Endothelial cell of umbilical vein (primary cell): ENCODE measurements at regions not wholly inside any gene's neighbourhood (a gene's known extent, or its start where the extent isn't known, plus 50 kb on each side); places are given as distances from the start of the nearest gene placed in this dataset.

ENCODE experiments used
- BruUV-seq: library from RNA; stranded (reverse); fragments of 400-500 nt; replicated peaks from 2 replicates; lab custom pipeline; 2021; lab: Mats Ljungman, UMichigan
- CTCF ChIA-PET: fragments of 300-600, 350-600 bp; sonication (Branson Sonifier 250); formaldehyde crosslinking; loops from one replicate; lab custom pipeline; 2021; ENCODE audit warnings: antibody characterized with exemption, inconsistent platforms; lab: Charles Lee
- POLR2A ChIA-PET: fragments of 300-600, 350-600 bp; sonication (Branson Sonifier 250); formaldehyde crosslinking; loops from one replicate; lab custom pipeline; 2021; ENCODE audit warnings: antibody characterized with exemption, inconsistent platforms; lab: Charles Lee
- DNase-seq: peaks from one replicate; pipeline ENCODE4 v3.0.0-alpha.2; 2011; ENCODE audit warnings: low read depth, low spot score
- FAIRE-seq: peaks from 2 replicates; lab custom pipeline; 2011; peaks lifted over from hg19 to GRCh38; lab: Jason Lieb, UNC
- H2AFZ ChIP-seq: 2 replicates; pipeline ENCODE4 v1.6.0; 2012; ENCODE audit warnings: low read depth, low read length, control low read depth, inconsistent platforms
- H3K27ac ChIP-seq: 2 replicates; pipeline ENCODE4 v1.5.1; 2011; ENCODE audit warnings: low read depth, mild to moderate bottlenecking, control low read depth, low read length, moderate library complexity; ENCODE audit not compliant: insufficient read depth
- H3K27me3 ChIP-seq, 2 experiments: 2 replicates each; pipeline versions ENCODE4 v1.6.0 to v1.6.1; 2011; ENCODE audit warnings: low read length in 2 of 2, mixed read lengths in 1 of 2; ENCODE audit not compliant: control insufficient read depth in 2 of 2, insufficient read depth in 2 of 2
- H3K36me3 ChIP-seq, 2 experiments: 2 replicates in 1 of 2; 3 replicates in 1 of 2; pipeline ENCODE4 v1.5.1; 2011; ENCODE audit warnings: low read length in 2 of 2, mild to moderate bottlenecking in 1 of 2, moderate library complexity in 1 of 2; ENCODE audit not compliant: control insufficient read depth in 2 of 2, insufficient read depth in 2 of 2; ENCODE audit errors: extremely low read depth in 1 of 2
- H3K4me1 ChIP-seq: 3 replicates; pipeline ENCODE4 v1.5.1; 2011; ENCODE audit warnings: mild to moderate bottlenecking, low read length; ENCODE audit not compliant: control insufficient read depth, insufficient read depth; ENCODE audit errors: extremely low read depth
- H3K4me2 ChIP-seq: 2 replicates; pipeline ENCODE4 v1.6.1; 2011; ENCODE audit warnings: low read length, control low read depth, mixed read lengths; ENCODE audit not compliant: insufficient read depth
- H3K4me3 ChIP-seq, 3 experiments: fragments of 200-600 bp in 1 of 3; sonication (generic), shearing (Covaris generic) in 1 of 3; replicated peaks in 1 of 3; 2 replicates each; pipeline ENCODE4 v1.5.1; 2011 to 2016; ENCODE audit warnings: control low read depth in 3 of 3, low read length in 3 of 3, mild to moderate bottlenecking in 2 of 3, inconsistent platforms in 1 of 3, low read depth in 1 of 3, moderate library complexity in 1 of 3; ENCODE audit not compliant: insufficient read depth in 1 of 3
- H3K79me2 ChIP-seq: 2 replicates; pipeline ENCODE4 v1.6.0; 2012; ENCODE audit warnings: low read length, inconsistent platforms; ENCODE audit not compliant: control insufficient read depth, insufficient read depth
- H3K9ac ChIP-seq: replicated peaks from 2 replicates; pipeline ENCODE3; 2011; ENCODE audit warnings: low read length, control low read depth; ENCODE audit not compliant: insufficient read depth; ENCODE audit errors: extremely low read depth
- H3K9me1 ChIP-seq: replicated peaks from 3 replicates; pipeline ENCODE4 v1.6.0; 2011; ENCODE audit warnings: mild to moderate bottlenecking, low read length; ENCODE audit not compliant: control insufficient read depth, insufficient read depth; ENCODE audit errors: extremely low read depth
- H3K9me3 ChIP-seq: replicated peaks from 2 replicates; pipeline ENCODE4 v1.5.1; 2012; ENCODE audit warnings: low read length, inconsistent platforms; ENCODE audit not compliant: control insufficient read depth, insufficient read depth
- H4K20me1 ChIP-seq: replicated peaks from 2 replicates; pipeline ENCODE3; 2011; ENCODE audit warnings: mild to moderate bottlenecking, low read length; ENCODE audit not compliant: control insufficient read depth, insufficient read depth; ENCODE audit errors: extremely low read depth
- CTCF ChIP-seq, 2 donors: IDR thresholded peaks; 1 replicate in 1 of 2; 2 replicates in 1 of 2; pipeline ENCODE4 v1.5.1; 2011; ENCODE audit warnings: low read length in 2 of 2, mild to moderate bottlenecking in 2 of 2, moderate library complexity in 2 of 2, control low read depth in 1 of 2, inconsistent platforms in 1 of 2, low read depth in 1 of 2; ENCODE audit not compliant: insufficient read depth in 1 of 2; ENCODE audit errors: extremely low read depth in 1 of 2
- EZH2 ChIP-seq: IDR thresholded peaks from 2 replicates; pipeline ENCODE4 v1.6.1; 2012; ENCODE audit warnings: borderline replicate concordance, low read depth, mild to moderate bottlenecking, moderate library complexity, low read length, inconsistent platforms; ENCODE audit not compliant: severe bottlenecking
- FOS ChIP-seq: IDR thresholded peaks from 2 replicates; pipeline ENCODE4 v1.6.1; 2011; ENCODE audit warnings: mild to moderate bottlenecking, low read length, moderate library complexity, borderline replicate concordance; ENCODE audit not compliant: insufficient read depth
- GATA2 ChIP-seq: IDR thresholded peaks from 2 replicates; pipeline ENCODE4 v1.7.0; 2011; ENCODE audit warnings: low read depth, mild to moderate bottlenecking, moderate library complexity, mixed read lengths, low read length; ENCODE audit not compliant: insufficient read length, insufficient read depth
- JUN ChIP-seq: IDR thresholded peaks from 2 replicates; pipeline ENCODE4 v1.6.1; 2011; ENCODE audit warnings: borderline replicate concordance, low read depth; ENCODE audit not compliant: insufficient read length, insufficient read depth
- MAX ChIP-seq: IDR thresholded peaks from 2 replicates; pipeline ENCODE4 v1.6.1; 2011; ENCODE audit not compliant: insufficient read depth, insufficient read length
- MYC ChIP-seq: IDR thresholded peaks from one replicate; pipeline ENCODE4 v1.6.1; 2011; ENCODE audit warnings: mild to moderate bottlenecking, low read depth, low read length
- POLR2A ChIP-seq: IDR thresholded peaks from 2 replicates; pipeline ENCODE4 v1.6.1; 2012; ENCODE audit warnings: low read depth, mild to moderate bottlenecking, control low read depth, low read length
- dilution Hi-C: fragments of 300-500 bp; cut with MboI; formaldehyde crosslinking; loops from one replicate; pipeline ENCODE4 v1.15.0; 2019; ENCODE audit warnings: low sequenced_read_pairs; ENCODE audit not compliant: extremely low pct_ligation_motif_present
- intact Hi-C: fragments of 100-400 bp; cut with micrococcal nuclease; formaldehyde crosslinking; loops from one replicate; pipeline ENCODE4 v1.10.0; 2022

GRCh38 chr6:79330704-79331103, 96.2 kb upstream of the HMGN3 start:
- POLR2A ChIA-PET, result no interaction called here
- dilution Hi-C loops, result no loop called here

More at GRCh38 chr6:79330704-79331103, 96.2 kb upstream of the HMGN3 start:
- no peak overlapping the region for H3K9ac ChIP-seq
- H4K20me1 ChIP-seq, result no peaks in the 10 kb centered on the region
- no peaks in the 10 kb centered on the region for H3K79me2 ChIP-seq
- no peak for TF ChIP-seq CTCF (IDR thresholded peaks at IDR 0.05; ENCODE audit: extremely low read depth in 1 of 2, insufficient read depth in 1 of 2, low read depth in 1 of 2, low read length in 2 of 2)
- TF ChIP-seq JUN, result no peak
- no peak for TF ChIP-seq POLR2A
- TF ChIP-seq EZH2, result no peak
- no peak for TF ChIP-seq MAX
- TF ChIP-seq FOS, result no peak
- no peak for TF ChIP-seq MYC
- no peak for TF ChIP-seq GATA2
- H3K36me3 ChIP-seq, result no peaks in the 10 kb centered on the region
- H3K27ac ChIP-seq, result no peak overlapping the region
- CTCF ChIA-PET, result no interaction called here
- FAIRE-seq (no peak), DNase-seq (no peak)
- no peak overlapping the region for H3K4me2 ChIP-seq
- no TSS peak for BruUV-seq
- no peak overlapping the region for H3K4me3 ChIP-seq
- no peaks in the 10 kb centered on the region for H3K4me1 ChIP-seq
- intact Hi-C loops, result no loop called here
- H3K27me3 ChIP-seq, result no peaks in the 10 kb centered on the region
- no peaks in the 10 kb centered on the region for H3K9me3 ChIP-seq
- H3K9me1 ChIP-seq, result no peaks in the 10 kb centered on the region
- no peak overlapping the region for H2AFZ ChIP-seq
